ENCODE measurements at regions not wholly inside any gene's neighbourhood (a gene's known extent, or its start where the extent isn't known, plus 50 kb on each side); places are given as distances from the start of the nearest gene placed in this dataset.
"Not testable (repeated sequence)": the region's sequence is repeated elsewhere in the genome, so short reads cannot be mapped to it uniquely, and the experiment has no call there.

DNA sequence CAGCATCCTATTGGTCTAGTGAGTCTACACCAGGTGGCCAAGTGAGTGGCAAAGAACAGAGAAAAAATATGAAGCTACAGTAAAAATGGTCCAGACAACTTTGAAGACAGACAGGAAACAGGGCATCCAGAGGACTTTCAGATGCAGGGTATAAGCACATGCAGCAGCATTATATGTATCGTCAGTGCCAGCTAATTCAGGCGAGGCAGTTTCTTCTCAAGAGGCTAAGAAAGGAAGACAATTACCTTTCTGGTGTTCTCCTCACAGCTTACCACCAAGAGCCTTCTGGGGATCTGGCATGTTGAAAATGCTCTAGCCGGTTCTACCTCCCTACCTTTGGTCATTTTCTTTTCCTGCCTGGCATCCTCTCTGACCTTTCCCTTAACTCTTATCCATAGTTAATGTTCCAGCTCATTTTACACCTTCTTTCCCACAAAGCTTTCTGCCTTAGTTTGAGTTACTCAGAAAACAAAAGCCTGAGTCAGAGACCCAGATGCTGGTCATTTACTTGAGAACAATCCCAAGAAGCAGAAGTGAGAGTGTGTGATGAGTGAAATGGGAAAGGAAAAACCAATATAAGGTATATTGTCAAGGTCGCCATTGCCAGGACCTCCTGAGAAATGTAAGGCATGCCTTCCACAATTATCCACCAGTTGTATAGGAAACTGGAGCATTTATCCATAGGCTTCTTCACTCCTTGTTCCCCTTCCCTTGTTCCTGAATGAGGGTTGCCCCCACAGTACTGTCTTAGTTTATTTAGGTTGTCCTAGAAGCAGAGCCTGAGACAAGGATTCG is 444.1 kb downstream of the PLPP3 start:
- DNase-seq (ENCODE audit: low read depth in 2 of 3, low spot score in 2 of 3): no peak

DNA sequence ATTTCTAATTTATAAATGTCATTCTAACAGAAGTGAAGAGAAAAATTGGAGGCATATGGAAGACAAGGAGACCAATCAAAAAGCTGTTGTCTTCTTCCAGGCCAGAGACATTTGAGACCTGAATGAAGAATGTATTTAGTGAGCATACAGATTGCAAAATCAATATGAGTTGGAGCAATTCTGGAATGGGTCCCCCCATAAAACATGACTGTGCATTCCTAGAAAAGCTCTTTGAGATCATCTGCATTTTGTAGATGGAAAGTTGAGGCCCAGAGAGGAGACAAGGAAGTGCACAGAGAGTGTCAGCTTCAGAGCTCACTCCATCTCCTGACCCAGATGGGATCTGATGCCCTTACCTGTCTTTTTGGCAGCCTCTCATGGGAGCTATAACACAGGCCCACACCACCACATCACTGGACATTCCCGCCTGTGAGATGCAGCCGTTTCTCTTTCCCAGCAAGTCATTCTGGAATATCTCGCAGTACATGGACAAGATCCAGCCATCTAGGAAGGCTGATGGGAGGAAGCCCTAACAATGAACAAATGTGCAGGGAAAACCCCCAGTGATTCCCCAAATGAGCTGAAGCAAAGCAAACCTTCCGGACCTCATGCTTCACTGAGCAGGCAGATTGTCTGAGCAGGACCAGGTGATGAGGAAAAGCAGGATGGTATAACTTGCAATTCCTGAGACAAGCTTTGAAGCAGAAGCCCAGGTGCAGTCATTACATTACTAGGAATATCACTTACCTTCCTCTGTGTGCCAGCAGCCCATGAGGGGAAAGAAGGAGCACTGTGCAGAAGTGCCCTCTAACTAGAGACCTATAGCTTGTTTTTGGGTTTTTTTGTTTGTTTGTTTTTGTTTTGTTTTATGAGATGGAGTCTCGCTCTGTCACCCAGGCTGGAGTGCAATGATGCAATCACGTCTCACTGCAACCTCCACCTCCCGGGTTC is 445.6 kb downstream of the PLPP3 start:
- no peak for DNase-seq (ENCODE audit: low read depth in 2 of 3, low spot score in 2 of 3)

DNA sequence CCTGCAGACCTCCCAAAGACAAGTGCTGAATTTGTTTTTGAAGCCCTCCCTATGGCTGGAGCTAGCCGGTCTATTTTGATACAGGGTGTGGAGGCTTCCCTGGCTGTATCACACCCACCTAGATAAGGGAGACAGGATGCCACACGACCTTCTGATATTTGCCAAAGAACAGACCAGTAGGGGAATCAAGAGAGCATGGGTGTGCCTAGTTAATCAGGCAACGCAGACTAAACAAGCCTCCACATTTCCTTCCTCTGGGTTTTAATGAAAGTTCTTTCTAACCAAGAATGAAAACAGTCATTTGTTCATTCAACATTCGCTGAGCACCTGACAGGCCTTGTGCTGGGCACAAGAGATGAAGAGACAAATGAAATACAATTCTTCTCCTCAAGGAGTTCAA is 446.8 kb downstream of the PLPP3 start:
- peak in 1 of 3 donors; percentile 24 for DNase-seq (ENCODE audit: low read depth in 2 of 3, low spot score in 2 of 3)

DNA sequence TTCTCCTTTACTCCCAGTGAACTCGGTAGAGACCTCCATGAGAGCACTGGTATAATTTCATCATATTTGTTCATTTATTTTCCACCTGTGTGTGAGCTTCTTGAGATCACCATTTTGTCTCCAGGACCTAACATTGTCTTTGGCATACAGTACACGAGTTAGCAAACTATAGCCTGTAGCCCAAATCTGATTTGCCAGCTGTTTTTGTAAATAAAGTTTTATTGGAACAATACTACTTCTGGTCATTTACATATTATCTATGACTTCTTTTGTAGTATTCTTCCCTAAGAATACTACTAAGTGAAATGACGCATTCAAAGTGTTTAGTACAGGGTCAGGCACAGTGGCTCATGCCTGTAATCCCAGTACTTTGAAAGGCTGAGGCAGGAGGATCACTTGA is 449.5 kb downstream of the PLPP3 start:
- DNase-seq (ENCODE audit: low read depth in 2 of 3, low spot score in 2 of 3): no peak

DNA sequence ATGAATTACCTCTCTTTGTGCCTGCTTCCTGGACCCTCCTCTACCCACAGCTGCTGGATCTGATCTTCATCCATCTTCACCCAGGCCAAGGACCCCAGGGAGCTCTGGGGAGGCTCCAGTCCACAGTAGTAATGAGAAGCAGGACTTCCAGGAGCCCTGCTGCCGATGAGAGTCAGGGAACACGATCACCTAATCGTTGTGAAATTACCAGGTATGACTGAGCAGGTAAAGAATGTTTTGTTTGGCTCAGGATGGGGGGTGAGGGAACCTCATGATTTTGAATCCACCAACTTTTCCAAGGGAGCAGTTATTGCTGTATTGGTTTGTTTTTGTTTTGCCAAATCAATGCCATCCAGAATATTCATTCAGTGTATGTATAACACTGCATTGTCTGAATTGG is 454.0 kb downstream of the PLPP3 start:
- no peak for DNase-seq (ENCODE audit: low read depth in 2 of 3, low spot score in 2 of 3)

DNA sequence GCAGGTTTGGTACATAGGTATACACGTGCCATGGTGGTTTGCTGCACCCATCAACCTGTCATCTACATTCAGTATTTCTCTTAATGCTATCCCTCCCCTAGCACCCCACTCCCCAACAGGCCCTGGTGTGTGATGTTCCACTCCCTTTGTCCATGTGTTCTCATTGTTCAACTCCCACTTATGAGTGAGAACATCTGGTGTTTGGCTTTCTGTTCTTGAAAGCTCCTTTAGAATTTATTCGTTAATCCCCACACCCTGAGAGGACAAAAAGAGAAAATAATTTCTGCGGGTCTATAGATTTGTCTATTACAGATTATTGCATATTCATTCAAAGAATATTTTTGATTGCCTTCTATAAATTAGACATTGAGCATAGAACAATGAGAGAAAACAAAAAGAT is 455.5 kb downstream of the PLPP3 start:
- DNase-seq (ENCODE audit: low read depth in 2 of 3, low spot score in 2 of 3): no peak

DNA sequence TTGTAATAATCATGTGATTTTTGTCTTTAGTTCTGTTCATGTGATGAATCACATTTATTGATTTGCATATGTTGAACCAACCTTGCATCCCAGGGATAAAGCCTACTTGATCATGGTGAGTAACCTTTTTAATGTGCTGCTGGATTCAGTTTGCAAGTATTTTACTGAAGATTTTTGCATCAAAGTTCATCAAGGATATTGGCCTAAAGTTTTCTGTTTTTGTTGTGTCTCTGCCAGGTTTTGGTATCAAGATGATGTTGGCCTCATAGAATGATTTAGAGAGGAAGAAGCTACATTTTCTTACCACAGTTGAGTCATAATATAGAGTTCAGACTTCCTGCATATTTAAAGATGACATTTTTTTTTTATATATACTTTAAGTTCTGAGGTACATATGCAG is 455.9 kb downstream of the PLPP3 start:
- DNase-seq (ENCODE audit: low read depth in 2 of 3, low spot score in 2 of 3): no peak

DNA sequence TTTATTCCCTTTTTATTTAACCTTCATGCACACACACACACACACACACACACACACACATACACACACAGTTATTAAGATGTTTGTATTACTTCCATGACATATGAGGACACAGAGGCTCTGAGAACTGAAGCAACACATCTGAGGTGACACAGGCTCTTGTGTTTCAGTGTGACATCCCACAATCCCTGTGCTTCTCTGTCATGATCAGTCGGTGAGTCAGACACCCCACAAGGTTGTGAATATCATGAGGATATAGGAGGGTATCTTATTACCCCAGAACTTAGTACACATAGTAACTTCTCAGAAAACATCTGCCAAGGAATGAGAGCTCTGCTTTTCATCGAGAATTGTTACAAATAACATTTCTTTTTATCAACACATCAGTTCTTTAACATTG is 459.3 kb downstream of the PLPP3 start:
- DNase-seq (ENCODE audit: low read depth in 2 of 3, low spot score in 2 of 3): no peak

DNA sequence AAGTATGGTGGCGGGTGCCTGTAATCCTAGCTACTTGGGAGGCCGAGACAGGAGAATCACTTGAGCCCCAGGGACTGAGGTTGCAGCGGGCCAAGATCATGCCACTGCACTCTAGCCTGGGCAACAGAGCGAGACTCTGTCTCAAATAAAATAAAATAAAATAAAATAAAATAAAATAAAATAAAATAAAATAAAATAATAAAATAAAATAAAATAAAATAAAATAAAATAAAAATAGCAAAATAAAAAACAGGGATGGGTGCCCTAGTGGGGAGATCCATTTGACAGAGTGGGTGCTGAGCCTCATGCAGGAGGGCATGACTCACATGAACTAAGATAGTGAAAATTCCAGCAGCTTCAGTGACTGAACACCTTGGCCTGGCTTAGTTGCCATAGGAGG is 460.7 kb downstream of the PLPP3 start:
- not testable (repeated sequence) for DNase-seq (ENCODE audit: low read depth in 2 of 3, low spot score in 2 of 3)

DNA sequence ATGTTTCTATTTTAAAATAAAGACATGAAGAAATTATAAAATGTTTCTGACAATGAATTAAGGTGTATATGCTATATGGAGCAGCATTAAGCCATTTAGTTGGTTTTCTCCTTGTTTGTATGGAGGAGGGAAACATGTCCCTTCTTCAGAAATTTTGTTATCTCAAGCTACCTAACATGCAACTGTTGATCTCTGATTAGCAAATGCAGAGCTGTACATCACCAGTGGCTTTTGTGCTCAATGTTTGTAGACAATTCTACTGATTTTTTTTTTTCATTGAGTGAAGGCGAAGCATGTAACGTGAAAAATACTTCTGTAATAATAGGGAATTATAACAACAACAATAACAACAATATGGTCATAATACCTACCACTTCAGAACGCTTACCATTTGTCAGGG is 463.7 kb downstream of the PLPP3 start:
- DNase-seq (ENCODE audit: low read depth in 2 of 3, low spot score in 2 of 3): no peak

DNA sequence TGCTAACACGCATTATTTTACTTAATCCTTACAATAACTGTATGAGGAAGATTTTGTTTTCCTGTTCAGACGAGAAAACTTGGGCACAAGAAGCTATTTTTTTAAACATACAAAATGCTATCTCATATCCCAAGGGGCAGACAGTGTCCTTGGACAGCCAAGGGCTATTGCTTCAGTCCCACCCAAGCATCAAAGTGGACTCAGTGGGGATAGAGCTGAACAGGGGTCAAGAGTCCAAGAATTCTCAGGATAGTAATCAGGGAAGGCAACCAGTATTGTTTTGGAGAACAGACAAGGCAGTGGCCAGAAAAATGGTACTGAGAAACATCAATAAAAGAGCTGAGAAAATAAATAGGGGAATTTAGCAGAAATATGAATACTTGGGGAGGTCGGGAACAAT is 465.7 kb downstream of the PLPP3 start:
- DNase-seq (ENCODE audit: low read depth in 2 of 3, low spot score in 2 of 3): no peak

DNA sequence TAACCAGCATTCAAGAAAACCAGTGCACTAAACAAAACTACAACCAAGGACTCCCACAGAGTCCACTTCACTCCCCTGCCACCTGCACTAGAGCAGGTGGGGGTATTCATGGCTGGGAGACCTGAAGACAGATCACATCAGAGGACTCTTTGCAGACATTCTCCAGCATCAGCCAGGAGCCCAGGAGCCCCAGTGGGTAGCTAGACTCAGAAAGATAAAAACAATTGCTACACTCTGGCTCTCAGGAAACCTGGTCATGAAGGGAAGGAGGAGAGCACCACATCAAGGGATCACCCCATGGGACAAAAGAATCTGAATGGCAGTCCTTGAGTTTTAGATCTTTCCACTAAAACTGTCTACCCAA is 472.1 kb downstream of the PLPP3 start:
- DNase-seq (ENCODE audit: low read depth in 2 of 3, low spot score in 2 of 3): no peak

DNA sequence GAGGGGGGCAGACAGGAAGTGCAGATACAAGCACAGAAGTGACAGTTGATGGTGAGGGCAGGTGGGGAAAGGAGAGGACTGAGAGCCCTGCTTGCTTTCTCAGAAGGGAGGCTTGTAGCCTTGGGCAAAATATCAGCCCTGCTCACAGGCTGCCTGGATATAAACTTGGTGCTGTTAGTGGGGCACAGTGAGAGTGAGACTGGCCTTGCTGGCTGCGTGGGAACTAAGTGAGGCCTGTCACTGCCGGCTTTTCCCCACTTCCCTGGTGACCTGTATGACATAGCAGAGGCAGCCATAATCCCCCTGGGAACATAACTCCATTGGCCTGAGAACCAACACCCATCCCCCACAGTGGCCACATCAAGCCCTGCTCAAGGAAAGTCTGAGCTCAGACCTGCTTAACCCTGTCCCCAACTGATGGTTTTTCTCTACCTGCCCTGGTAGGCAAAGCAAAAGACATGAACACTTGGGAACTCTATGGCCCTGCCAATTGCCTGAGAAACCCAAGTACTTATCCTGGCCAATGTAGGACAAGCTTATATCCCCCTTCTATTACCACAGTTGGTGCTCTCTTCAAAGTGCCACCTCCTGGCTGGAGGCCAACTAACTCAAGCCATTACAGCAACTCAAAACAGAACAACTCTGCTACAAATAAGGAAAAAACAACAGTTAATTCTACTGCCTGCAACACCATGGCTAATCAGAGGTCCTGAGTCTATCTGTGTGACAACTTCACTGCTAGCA is 472.7 kb downstream of the PLPP3 start:
- no peak for DNase-seq (ENCODE audit: low read depth in 2 of 3, low spot score in 2 of 3)

DNA sequence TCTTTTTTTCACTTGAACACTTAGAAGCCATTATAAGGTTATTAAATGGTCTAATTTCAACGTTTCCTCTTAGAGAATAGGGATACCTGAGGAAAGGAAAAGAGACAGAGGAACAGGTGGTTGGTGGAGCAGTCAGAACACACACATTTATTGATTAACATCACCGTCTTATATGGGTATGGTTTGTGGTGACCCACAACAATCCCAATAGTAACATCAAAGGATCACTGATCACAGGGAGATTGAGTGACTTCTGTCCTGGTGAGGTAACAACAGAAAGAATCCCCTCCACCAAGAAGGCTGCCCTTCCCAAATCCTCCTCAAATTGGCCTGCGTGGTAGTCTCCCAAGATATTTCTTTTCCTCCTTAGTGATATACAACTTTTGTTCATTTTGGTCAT is 474.0 kb downstream of the PLPP3 start:
- no peak for DNase-seq (ENCODE audit: low read depth in 2 of 3, low spot score in 2 of 3)

DNA sequence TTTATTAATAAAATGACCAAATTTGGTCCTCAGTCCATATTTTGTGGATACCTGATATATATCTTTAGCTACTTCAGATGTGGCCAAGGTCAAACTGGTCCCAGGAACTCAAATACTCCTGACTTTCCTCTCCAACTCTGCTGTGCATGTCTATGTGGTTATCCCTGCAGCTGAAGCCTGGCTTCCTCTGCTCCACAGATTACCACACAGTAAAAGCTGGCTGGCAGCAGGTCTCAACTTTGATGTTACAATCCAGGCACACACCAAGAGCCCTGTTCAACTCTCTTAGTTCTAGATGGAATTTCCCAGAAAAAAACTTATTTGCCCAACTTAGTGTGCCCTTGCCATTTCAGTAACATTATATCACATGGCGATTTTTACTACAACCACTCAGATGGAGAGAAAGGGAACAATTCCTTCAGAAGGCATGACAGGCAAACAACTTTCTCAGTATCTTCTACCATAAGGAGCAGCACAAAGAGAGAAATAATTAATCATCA is 479.5 kb downstream of the PLPP3 start:
- no peak for DNase-seq (ENCODE audit: low read depth in 2 of 3, low spot score in 2 of 3)

DNA sequence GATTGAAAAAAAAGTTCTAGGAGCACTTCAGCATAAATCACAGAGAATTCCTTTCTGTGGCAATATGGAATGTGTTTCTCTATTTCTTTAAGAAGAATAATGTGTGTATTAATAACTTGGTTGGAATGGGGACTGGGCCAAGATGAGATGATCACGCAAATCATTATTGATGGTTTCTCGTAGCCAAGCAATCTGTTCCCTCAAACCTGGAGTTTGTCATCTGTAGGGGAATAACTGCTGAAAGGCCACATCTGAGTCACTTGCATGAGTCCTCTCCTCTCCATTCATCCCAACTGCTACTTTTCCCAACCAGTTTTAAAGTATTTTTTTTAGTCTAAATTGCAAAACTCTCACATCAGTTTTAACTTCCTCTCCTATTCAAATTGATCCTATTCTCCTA is 480.4 kb downstream of the PLPP3 start:
- DNase-seq (ENCODE audit: low read depth in 2 of 3, low spot score in 2 of 3): no peak

DNA sequence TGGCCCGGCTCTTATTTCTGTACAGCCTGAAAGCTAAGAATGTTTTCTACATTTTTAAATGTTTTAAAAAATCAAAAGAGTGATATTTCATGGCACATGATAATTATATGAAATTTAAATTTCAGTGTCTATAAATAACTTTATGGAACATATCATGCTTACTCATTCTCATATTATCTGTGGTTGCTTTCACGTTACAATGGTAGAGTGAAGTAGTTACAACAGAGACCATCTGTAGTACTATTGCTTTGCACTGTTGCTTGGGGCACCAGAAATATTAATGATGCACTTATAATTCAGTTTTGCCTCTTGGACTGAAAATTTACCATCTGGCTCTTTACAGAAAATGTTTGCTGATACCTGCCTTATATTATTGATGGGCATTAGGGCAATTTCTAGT is 481.6 kb downstream of the PLPP3 start:
- no peak for DNase-seq (ENCODE audit: low read depth in 2 of 3, low spot score in 2 of 3)

DNA sequence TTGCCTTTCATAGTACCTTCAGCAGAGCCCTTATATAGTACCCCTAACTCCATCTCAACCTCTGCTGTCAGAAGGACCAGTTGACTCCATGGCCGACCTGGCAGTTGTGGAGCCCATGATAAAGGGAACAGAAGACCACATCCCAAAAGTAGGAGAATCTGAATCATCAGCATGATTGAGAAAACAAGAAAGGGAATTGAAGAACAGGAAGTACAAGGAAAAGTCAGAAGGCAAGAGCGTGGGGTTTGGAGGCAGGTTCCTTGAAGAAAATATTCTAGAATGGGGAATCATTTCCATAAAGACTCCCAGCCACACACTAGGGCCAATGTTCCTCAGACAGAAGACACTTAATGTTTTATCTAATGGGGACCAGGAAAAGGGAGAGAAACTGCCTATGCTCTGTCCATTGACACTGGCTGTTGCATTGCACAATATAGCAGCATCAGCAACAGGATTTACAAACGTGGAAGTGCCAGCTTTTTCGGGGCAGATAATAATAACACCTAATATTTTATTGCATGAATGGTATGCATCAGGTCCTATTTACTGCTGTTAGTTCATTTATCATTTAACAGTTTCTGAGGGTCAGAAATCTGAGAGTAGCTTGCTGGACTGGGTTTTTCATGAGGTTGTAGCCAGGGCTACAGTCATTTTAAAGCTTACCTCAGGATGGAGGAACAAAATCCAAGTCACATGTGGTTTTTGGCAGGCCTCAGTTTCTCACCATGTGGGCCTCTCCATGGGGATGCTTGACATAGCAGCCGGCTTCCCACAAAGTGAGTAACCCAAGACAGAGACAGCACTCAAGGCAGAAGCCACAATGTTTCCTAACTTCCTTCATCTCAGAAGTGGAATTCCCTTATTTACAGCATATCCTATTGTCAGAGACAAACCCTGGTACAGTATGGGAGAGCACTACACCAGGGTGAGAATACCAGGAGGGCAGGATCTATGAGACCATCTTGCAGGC is 483.4 kb downstream of the PLPP3 start:
- DNase-seq (ENCODE audit: low read depth in 2 of 3, low spot score in 2 of 3): no peak

DNA sequence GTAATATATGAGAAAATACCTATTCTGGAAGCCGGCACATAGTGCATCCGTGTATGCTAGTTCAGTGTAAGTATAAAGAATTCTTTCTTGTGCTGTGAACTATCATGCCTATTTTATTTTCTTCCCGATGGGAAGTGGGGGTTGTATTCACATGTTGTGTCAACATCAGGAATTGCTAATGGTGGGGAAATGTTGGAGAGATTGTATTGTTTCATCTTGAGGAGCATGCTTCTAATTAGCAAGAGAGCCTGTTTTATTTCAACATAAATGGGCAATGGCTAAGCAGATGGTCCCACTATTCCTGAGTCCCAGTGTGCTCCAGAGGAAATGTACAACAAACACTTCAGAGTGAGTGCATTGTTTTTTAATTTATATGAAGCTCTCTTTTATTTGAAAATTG is 485.2 kb downstream of the PLPP3 start:
- DNase-seq (ENCODE audit: low read depth in 2 of 3, low spot score in 2 of 3): no peak
